C4-2B (cell line): ENCODE measurements at regions not wholly inside any gene's neighbourhood (a gene's known extent, or its start where the extent isn't known, plus 50 kb on each side); places are given as distances from the start of the nearest gene placed in this dataset.

Experiments used
- H3K27ac ChIP-seq: fragments of 450-650 bp; 2 replicates; pipeline ENCODE4 v1.5.1; 2017
- CTCF ChIP-seq: fragments of 450-650 bp; conservative IDR thresholded peaks from 2 replicates; pipeline ENCODE4 v1.5.1; 2017; ENCODE audit warnings: mild to moderate bottlenecking
- ZFX ChIP-seq: fragments of 450-650 bp; IDR thresholded peaks from 2 replicates; pipeline ENCODE4 v1.6.1; 2017

- H3K27ac ChIP-seq, result no peak overlapping the region
- TF ChIP-seq ZFX, result no peak
- TF ChIP-seq CTCF, result no peak
These were observed 394.6 kb upstream of the FGF13 start for GRCh38 chrX:139106069-139106468.

- H3K27ac ChIP-seq, result no peak overlapping the region
- TF ChIP-seq ZFX (no peak), CTCF (no peak)
These were observed 383.4 kb upstream of the FGF13 start for GRCh38 chrX:139094671-139095592.

GRCh38 chrX:139093201-139093600, 381.7 kb upstream of the FGF13 start:
- no peak overlapping the region for H3K27ac ChIP-seq
- TF ChIP-seq ZFX (no peak), CTCF (no peak)

- H3K27ac ChIP-seq, result no peak overlapping the region
- no peak for TF ChIP-seq CTCF
- TF ChIP-seq ZFX, result no peak
These were observed 380.4 kb upstream of the FGF13 start for GRCh38 chrX:139091878-139092277.

- TF ChIP-seq ZFX (no peak), CTCF (no peak)
- no peak overlapping the region for H3K27ac ChIP-seq
These were observed 379.5 kb upstream of the FGF13 start for GRCh38 chrX:139091066-139091465.

- TF ChIP-seq ZFX (no peak), CTCF (no peak)
- H3K27ac ChIP-seq, result no peak overlapping the region
These were observed 374.7 kb upstream of the FGF13 start for GRCh38 chrX:139086246-139086645.

GRCh38 chrX:139085404-139085803, 373.9 kb upstream of the FGF13 start:
- no peak overlapping the region for H3K27ac ChIP-seq
- TF ChIP-seq CTCF, result no peak
- TF ChIP-seq ZFX, result no peak
